H9 (cell line): ENCODE measurements at regions not wholly inside any gene's neighbourhood (a gene's known extent, or its start where the extent isn't known, plus 50 kb on each side); places are given as distances from the start of the nearest gene placed in this dataset.

Experiments
- DNase-seq: peaks from one replicate; pipeline ENCODE4 v3.0.0-alpha.2; 2017
- H2AFZ ChIP-seq: one replicate; pipeline ENCODE4 v1.6.1; 2013; ENCODE audit warnings: mild to moderate bottlenecking, low read length, control low read depth, moderate library complexity
- H2AK5ac ChIP-seq: 2 replicates; pipeline ENCODE4 v1.6.1; 2013; ENCODE audit warnings: low read length, control low read depth, mixed read lengths; ENCODE audit not compliant: insufficient read length
- H2BK120ac ChIP-seq: one replicate; pipeline ENCODE4 v1.6.1; 2013; ENCODE audit warnings: low read depth, mild to moderate bottlenecking, low read length, control low read depth, inconsistent platforms; ENCODE audit not compliant: poor library complexity, severe bottlenecking
- H2BK12ac ChIP-seq: 2 replicates; pipeline ENCODE4 v1.6.1; 2013; ENCODE audit warnings: low read length, control low read depth, mixed read lengths, low read depth; ENCODE audit not compliant: insufficient read length
- H2BK15ac ChIP-seq: 2 replicates; pipeline ENCODE4 v1.6.1; 2013; ENCODE audit warnings: low read depth, low read length, control low read depth
- H2BK20ac ChIP-seq: one replicate; pipeline ENCODE4 v1.6.1; 2013; ENCODE audit warnings: low read depth, mild to moderate bottlenecking, low read length, control low read depth, inconsistent platforms; ENCODE audit not compliant: poor library complexity, severe bottlenecking
- H2BK5ac ChIP-seq: 2 replicates; pipeline ENCODE4 v1.6.1; 2013; ENCODE audit warnings: low read length, control low read depth, mixed read lengths; ENCODE audit not compliant: insufficient read length
- H3K14ac ChIP-seq: 2 replicates; pipeline ENCODE4 v1.6.1; 2013; ENCODE audit warnings: low read length, control low read depth; ENCODE audit not compliant: insufficient read depth
- H3K18ac ChIP-seq: 2 replicates; pipeline ENCODE4 v1.6.1; 2013; ENCODE audit warnings: low read depth, mild to moderate bottlenecking, mixed read lengths, low read length, control low read depth; ENCODE audit not compliant: insufficient read length
- H3K23ac ChIP-seq: 2 replicates; pipeline ENCODE4 v1.6.1; 2013; ENCODE audit warnings: low read length, control low read depth, mixed read lengths, low read depth; ENCODE audit not compliant: insufficient read length
- H3K23me2 ChIP-seq: 2 replicates; pipeline ENCODE4 v1.6.1; 2013; ENCODE audit warnings: low read depth, mild to moderate bottlenecking, mixed read lengths, low read length, control low read depth; ENCODE audit not compliant: insufficient read length, poor library complexity, severe bottlenecking
- H3K27ac ChIP-seq: 2 replicates; pipeline ENCODE4 v1.5.1; 2013; ENCODE audit warnings: low read length, control low read depth, mixed read lengths, low read depth; ENCODE audit not compliant: insufficient read length
- H3K27me3 ChIP-seq: 2 replicates; pipeline ENCODE4 v1.6.1; 2013; ENCODE audit warnings: low read length, control low read depth, inconsistent platforms; ENCODE audit not compliant: insufficient read depth
- H3K4ac ChIP-seq: 2 replicates; pipeline ENCODE4 v1.6.1; 2013; ENCODE audit warnings: low read depth, mild to moderate bottlenecking, control low read depth, inconsistent platforms, low read length, moderate library complexity
- H3K4me1 ChIP-seq: 2 replicates; pipeline ENCODE4 v1.6.1; 2013; ENCODE audit warnings: low read length, control low read depth, inconsistent platforms; ENCODE audit not compliant: insufficient read depth
- H3K4me2 ChIP-seq: 2 replicates; pipeline ENCODE4 v1.6.1; 2013; ENCODE audit warnings: low read length, control low read depth, mixed read lengths; ENCODE audit not compliant: insufficient read length, insufficient read depth
- H3K56ac ChIP-seq: 2 replicates; pipeline ENCODE4 v1.6.1; 2013; ENCODE audit warnings: low read depth, mild to moderate bottlenecking, mixed read lengths, low read length, control low read depth; ENCODE audit not compliant: insufficient read length
- H3K79me1 ChIP-seq: 2 replicates; pipeline ENCODE4 v1.6.1; 2013; ENCODE audit warnings: low read depth, mild to moderate bottlenecking, moderate library complexity, low read length, control low read depth, inconsistent platforms; ENCODE audit not compliant: insufficient read depth, poor library complexity, severe bottlenecking
- H3K79me2 ChIP-seq: 2 replicates; pipeline ENCODE4 v1.6.1; 2013; ENCODE audit warnings: low read length, control low read depth, inconsistent platforms; ENCODE audit not compliant: insufficient read depth
- H3K9ac ChIP-seq: 2 replicates; pipeline ENCODE4 v1.6.1; 2013; ENCODE audit warnings: low read length, control low read depth, mixed read lengths; ENCODE audit not compliant: insufficient read length; ENCODE audit errors: extremely low read depth
- H3K9me3 ChIP-seq: one replicate; pipeline ENCODE4 v1.6.1; 2013; ENCODE audit warnings: low read depth, low read length, inconsistent platforms; ENCODE audit not compliant: control insufficient read depth
- H3T11ph ChIP-seq: one replicate; pipeline ENCODE4 v1.6.1; 2013; ENCODE audit warnings: mild to moderate bottlenecking, low read length, control low read depth, inconsistent platforms
- H4K20me1 ChIP-seq: one replicate; pipeline ENCODE4 v1.6.1; 2013; ENCODE audit not compliant: control insufficient read depth, insufficient read length, insufficient read depth
- H4K5ac ChIP-seq: 2 replicates; pipeline ENCODE4 v1.6.1; 2013; ENCODE audit warnings: low read depth, mild to moderate bottlenecking, mixed read lengths, low read length, control low read depth; ENCODE audit not compliant: insufficient read length
- H4K8ac ChIP-seq: replicated peaks from 2 replicates; pipeline ENCODE4 v1.6.1; 2013; ENCODE audit warnings: low read length, control low read depth, mixed read lengths, low read depth; ENCODE audit not compliant: insufficient read length
- H4K91ac ChIP-seq: 2 replicates; pipeline ENCODE4 v1.6.1; 2013; ENCODE audit warnings: low read depth, mild to moderate bottlenecking, moderate library complexity, mixed read lengths, low read length, control low read depth; ENCODE audit not compliant: insufficient read length
- H3K27ac Mint-ChIP-seq, 3 experiments: 2 replicates in 2 of 3; 3 replicates in 1 of 3; pipeline ENCODE4 v1.8.0; 2020 to 2021; ENCODE audit warnings: mixed read lengths in 3 of 3, mild to moderate bottlenecking in 1 of 3, moderate library complexity in 1 of 3
- H3K27me3 Mint-ChIP-seq: 2 replicates; pipeline ENCODE4 v1.8.0; 2021; ENCODE audit warnings: low read depth, mild to moderate bottlenecking, moderate library complexity, mixed read lengths
- H3K36me3 Mint-ChIP-seq, 3 experiments: 2 replicates in 2 of 3; 3 replicates in 1 of 3; pipeline ENCODE4 v1.8.0; 2020 to 2021; ENCODE audit warnings: low read depth in 3 of 3, mixed read lengths in 3 of 3; ENCODE audit not compliant: insufficient read depth in 1 of 3
- H3K4me1 Mint-ChIP-seq, 2 experiments: 2 replicates each; pipeline ENCODE4 v1.8.0; 2020; ENCODE audit warnings: mixed read lengths in 2 of 2
- H3K4me3 Mint-ChIP-seq, 2 experiments: 2 replicates in 1 of 2; 3 replicates in 1 of 2; pipeline ENCODE4 v1.8.0; 2020 to 2021; ENCODE audit warnings: mild to moderate bottlenecking in 2 of 2, mixed read lengths in 2 of 2, moderate library complexity in 1 of 2
- H3K9me3 Mint-ChIP-seq, 2 experiments: 2 replicates in 1 of 2; 3 replicates in 1 of 2; pipeline ENCODE4 v1.8.0; 2020; ENCODE audit warnings: mild to moderate bottlenecking in 2 of 2, mixed read lengths in 2 of 2, moderate library complexity in 1 of 2
- WGBS: extraction: QIAGEN DNeasy Blood & Tissue Kit; methylation state at CpG from one replicate; pipeline ENCODE4 v1.1.7; 2013; ENCODE audit warnings: missing lambda C conversion rate, low lambda C conversion rate, mixed read lengths; ENCODE audit not compliant: insufficient read length; ENCODE audit errors: extremely low coverage; 5-methylcytosine and 5-hydroxymethylcytosine counted together
- TF ChIP-seq, protein P1 (sequence below): fragments of 200-600 bp; sonication (generic); conservative IDR thresholded peaks from 3 replicates; pipeline ENCODE4 v1.8.0; 2021; ENCODE audit warnings: antibody characterized with exemption, mild to moderate bottlenecking

DNA sequence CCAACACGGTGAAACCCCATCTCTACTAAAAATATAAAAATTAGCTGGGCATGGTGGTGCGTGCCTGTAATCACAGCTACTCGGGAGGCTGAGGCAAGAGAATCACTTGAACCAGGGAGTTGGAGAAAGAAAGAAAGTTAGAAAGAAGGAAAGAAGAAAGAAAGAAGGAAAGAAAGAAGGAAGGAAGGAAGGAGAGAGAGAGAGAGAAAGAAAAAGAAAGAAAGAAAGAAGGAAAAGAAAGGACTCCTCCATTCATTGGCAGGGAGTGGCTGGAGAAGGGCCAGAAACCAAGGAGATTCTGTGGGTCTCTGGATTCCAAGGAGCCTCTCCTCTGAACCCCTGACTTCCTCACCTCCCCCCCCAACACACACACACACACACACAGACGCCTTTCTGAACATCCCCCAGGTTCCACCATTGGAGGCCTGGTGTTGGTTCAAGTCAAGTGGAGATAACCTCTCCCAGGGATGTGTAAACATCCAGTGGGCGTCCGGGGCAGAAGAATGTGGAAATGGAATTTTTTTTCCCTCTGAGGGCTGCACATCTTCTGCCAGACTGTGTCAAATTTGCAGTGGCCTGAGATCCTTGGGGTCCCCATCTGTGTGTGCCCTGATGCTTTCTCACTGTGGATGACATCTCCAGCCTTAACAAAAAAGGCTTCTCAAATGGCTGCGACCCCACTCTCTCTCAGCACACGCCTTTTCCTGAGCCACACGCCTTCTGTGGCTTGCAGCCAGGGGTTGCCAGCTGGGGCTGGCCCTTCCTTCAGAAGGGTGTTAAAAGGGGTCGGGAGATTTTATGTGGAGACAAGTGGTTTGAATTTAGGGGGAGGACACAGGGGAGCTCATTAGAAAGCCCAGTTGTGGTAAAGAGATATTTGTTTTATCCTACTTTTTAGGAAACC, 109.3 kb upstream of the HAND1 start:
- Histone ChIP-seq H2BK12ac (no peak overlapping the region), H2BK5ac (no peak overlapping the region), H3K79me2 (no peaks in the 10 kb centered on the region), H3K4me2 (no peak overlapping the region), H3K56ac (no peak overlapping the region), H4K91ac (no peak overlapping the region), H3K9ac (no peak overlapping the region), H4K20me1 (no peaks in the 10 kb centered on the region), H3K4me1 (no peaks in the 10 kb centered on the region), H3K14ac (no peak overlapping the region; the same call in 1 of the 2 replicates), H2BK15ac (no peak overlapping the region), H4K8ac (no peak overlapping the region), H3K27me3 (no peaks in the 10 kb centered on the region), H3K27ac (no peak overlapping the region), H3K18ac (no peak overlapping the region), H2BK120ac (no peak overlapping the region), H2BK20ac (no peak overlapping the region), H3K9me3 (no peaks in the 10 kb centered on the region), H3K23ac (no peak overlapping the region), H3K23me2 (no peaks in the 10 kb centered on the region), H3K4ac (no peak overlapping the region), H2AFZ (no peak overlapping the region), H3T11ph (no peak overlapping the region), H2AK5ac (no peak overlapping the region), H3K79me1 (no peaks in the 10 kb centered on the region), H4K5ac (no peak overlapping the region)
- TF ChIP-seq, protein P1, sequence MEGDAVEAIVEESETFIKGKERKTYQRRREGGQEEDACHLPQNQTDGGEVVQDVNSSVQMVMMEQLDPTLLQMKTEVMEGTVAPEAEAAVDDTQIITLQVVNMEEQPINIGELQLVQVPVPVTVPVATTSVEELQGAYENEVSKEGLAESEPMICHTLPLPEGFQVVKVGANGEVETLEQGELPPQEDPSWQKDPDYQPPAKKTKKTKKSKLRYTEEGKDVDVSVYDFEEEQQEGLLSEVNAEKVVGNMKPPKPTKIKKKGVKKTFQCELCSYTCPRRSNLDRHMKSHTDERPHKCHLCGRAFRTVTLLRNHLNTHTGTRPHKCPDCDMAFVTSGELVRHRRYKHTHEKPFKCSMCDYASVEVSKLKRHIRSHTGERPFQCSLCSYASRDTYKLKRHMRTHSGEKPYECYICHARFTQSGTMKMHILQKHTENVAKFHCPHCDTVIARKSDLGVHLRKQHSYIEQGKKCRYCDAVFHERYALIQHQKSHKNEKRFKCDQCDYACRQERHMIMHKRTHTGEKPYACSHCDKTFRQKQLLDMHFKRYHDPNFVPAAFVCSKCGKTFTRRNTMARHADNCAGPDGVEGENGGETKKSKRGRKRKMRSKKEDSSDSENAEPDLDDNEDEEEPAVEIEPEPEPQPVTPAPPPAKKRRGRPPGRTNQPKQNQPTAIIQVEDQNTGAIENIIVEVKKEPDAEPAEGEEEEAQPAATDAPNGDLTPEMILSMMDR: no peak
- Mint-ChIP-seq H3K4me3 (no peak overlapping the region), H3K9me3 (no peaks in the 10 kb centered on the region), H3K36me3 (no peaks in the 10 kb centered on the region), H3K27ac (no peak overlapping the region), H3K27me3 (peaks cover 14% of the 10 kb centered on the region), H3K4me1 (peaks cover 0 to 6% of the 10 kb centered on the region in 2 experiments; a peak in 2 of 4 replicates)
- no peak for DNase-seq
- WGBS: no CpG with 5 or more reads among the region's 10 CpGs
